ENCODE measurements at regions not wholly inside any gene's neighbourhood (a gene's known extent, or its start where the extent isn't known, plus 50 kb on each side); places are given as distances from the start of the nearest gene placed in this dataset.

DNA sequence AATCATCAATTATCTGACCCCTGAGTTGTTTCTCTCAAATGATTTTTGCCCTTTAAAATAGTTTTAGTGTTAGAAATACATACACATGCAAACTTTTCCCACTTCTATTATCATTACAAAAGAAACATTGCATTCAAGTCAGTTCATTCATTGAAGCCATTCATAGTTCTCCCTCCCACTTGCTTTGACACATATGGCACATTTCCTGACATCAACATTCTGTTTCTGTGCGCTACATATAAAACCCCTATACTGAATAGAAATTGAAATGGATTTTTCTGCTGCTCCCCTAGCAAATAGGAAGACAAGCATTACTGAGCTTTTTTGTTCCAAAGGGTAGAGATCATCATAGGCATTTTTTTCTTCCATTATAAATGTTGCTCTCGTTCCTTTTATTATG is 497.9 kb upstream of the PCDH10 start:
- Histone ChIP-seq H4K20me1 (ENCODE audit: control insufficient read depth, insufficient read depth, insufficient read length) (no peaks in the 10 kb centered on the region), H3K4ac (ENCODE audit: low read depth, low read length) (no peak overlapping the region), H3K23ac (ENCODE audit: insufficient read length, low read depth, low read length) (no peak overlapping the region), H4K91ac (ENCODE audit: insufficient read length, low read depth, low read length) (no peak overlapping the region), H3K4me2 (ENCODE audit: insufficient read depth, insufficient read length, low read length) (no peak overlapping the region), H3K23me2 (ENCODE audit: insufficient read length, low read depth, low read length, poor library complexity, severe bottlenecking) (no peaks in the 10 kb centered on the region), H3K4me1 (ENCODE audit: insufficient read depth, low read length) (no peaks in the 10 kb centered on the region), H2BK12ac (ENCODE audit: insufficient read length, low read depth, low read length) (no peak overlapping the region), H3K14ac (ENCODE audit: insufficient read depth, low read length) (no peak overlapping the region), H2BK20ac (ENCODE audit: low read depth, low read length, poor library complexity, severe bottlenecking) (no peak overlapping the region), H2AK5ac (ENCODE audit: insufficient read length, low read length) (no peak overlapping the region), H4K5ac (ENCODE audit: insufficient read length, low read depth, low read length) (no peak overlapping the region), H3K79me1 (ENCODE audit: insufficient read depth, low read depth, low read length, poor library complexity, severe bottlenecking) (no peaks in the 10 kb centered on the region), H3T11ph (ENCODE audit: low read length) (no peak overlapping the region), H3K56ac (ENCODE audit: insufficient read length, low read depth, low read length) (no peak overlapping the region), H3K9ac (ENCODE audit: extremely low read depth, insufficient read length, low read length) (no peak overlapping the region), H4K8ac (replicated peaks; ENCODE audit: insufficient read length, low read depth, low read length) (no peak overlapping the region), H2BK120ac (ENCODE audit: low read depth, low read length, poor library complexity, severe bottlenecking) (no peak overlapping the region), H2BK15ac (ENCODE audit: low read depth, low read length) (no peak overlapping the region), H2BK5ac (ENCODE audit: insufficient read length, low read length) (no peak overlapping the region), H3K27me3 (ENCODE audit: insufficient read depth, low read length) (no peaks in the 10 kb centered on the region), H3K27ac (ENCODE audit: insufficient read length, low read depth, low read length) (no peak overlapping the region), H3K9me3 (ENCODE audit: control insufficient read depth, low read depth, low read length) (no peaks in the 10 kb centered on the region), H2AFZ (ENCODE audit: low read length) (no peak overlapping the region), H3K18ac (ENCODE audit: insufficient read length, low read depth, low read length) (no peak overlapping the region), H3K79me2 (ENCODE audit: insufficient read depth, low read length) (no peaks in the 10 kb centered on the region)
- peaks cover 4% of the 10 kb centered on the region in 2 experiments for H3K4me1 Mint-ChIP-seq
- H3K4me3 Mint-ChIP-seq, result no peak overlapping the region
- H3K36me3 Mint-ChIP-seq (ENCODE audit: insufficient read depth in 1 of 3, low read depth in 3 of 3), result peaks cover 0 to 7% (median 5%) of the 10 kb centered on the region in 3 experiments; a peak in 5 of 7 replicates
- H3K9me3 Mint-ChIP-seq, result peaks cover 9 to 22% of the 10 kb centered on the region in 2 experiments; a peak in 4 of 5 replicates
- no peak for DNase-seq
- H3K27me3 Mint-ChIP-seq (ENCODE audit: low read depth), result no peaks in the 10 kb centered on the region
- H3K27ac Mint-ChIP-seq, result no peak overlapping the region
- whole genome bisulfite sequencing (ENCODE audit: extremely low coverage, insufficient read length, low lambda C conversion rate), result no CpG with 5 or more reads among the region's 2 CpGs
- TF ChIP-seq, protein P1, sequence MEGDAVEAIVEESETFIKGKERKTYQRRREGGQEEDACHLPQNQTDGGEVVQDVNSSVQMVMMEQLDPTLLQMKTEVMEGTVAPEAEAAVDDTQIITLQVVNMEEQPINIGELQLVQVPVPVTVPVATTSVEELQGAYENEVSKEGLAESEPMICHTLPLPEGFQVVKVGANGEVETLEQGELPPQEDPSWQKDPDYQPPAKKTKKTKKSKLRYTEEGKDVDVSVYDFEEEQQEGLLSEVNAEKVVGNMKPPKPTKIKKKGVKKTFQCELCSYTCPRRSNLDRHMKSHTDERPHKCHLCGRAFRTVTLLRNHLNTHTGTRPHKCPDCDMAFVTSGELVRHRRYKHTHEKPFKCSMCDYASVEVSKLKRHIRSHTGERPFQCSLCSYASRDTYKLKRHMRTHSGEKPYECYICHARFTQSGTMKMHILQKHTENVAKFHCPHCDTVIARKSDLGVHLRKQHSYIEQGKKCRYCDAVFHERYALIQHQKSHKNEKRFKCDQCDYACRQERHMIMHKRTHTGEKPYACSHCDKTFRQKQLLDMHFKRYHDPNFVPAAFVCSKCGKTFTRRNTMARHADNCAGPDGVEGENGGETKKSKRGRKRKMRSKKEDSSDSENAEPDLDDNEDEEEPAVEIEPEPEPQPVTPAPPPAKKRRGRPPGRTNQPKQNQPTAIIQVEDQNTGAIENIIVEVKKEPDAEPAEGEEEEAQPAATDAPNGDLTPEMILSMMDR (conservative IDR thresholded peaks at IDR 0.05), result no peak
